HG02852 (cell line): ENCODE measurements at regions not wholly inside any gene's neighbourhood (a gene's known extent, or its start where the extent isn't known, plus 50 kb on each side); places are given as distances from the start of the nearest gene placed in this dataset.
"Not testable (repeated sequence)": the region's sequence is repeated elsewhere in the genome, so short reads cannot be mapped to it uniquely, and the experiment has no call there.

ENCODE experiments used
- ATAC-seq: cut with Tn5 transposase; IDR thresholded peaks from one replicate; pipeline ENCODE4 v1.9.1; 2021; ENCODE audit warnings: mild to moderate bottlenecking, moderate library complexity; ENCODE audit not compliant: unreplicated experiment

GRCh38 chr3:182323126-182323700, 470.1 kb upstream of the ATP11B start:
- ATAC-seq = no peak

- ATAC-seq = no peak
These were observed 469.4 kb upstream of the ATP11B start for GRCh38 chr3:182323898-182324297.

- ATAC-seq = peak; percentile 64
These were observed 467.9 kb upstream of the ATP11B start for GRCh38 chr3:182325213-182325950.

- no peak for ATAC-seq
These were observed 466.1 kb upstream of the ATP11B start for GRCh38 chr3:182327196-182327681.

- peak; percentile 79 for ATAC-seq
These were observed 462.7 kb upstream of the ATP11B start for GRCh38 chr3:182330646-182331045.

- ATAC-seq = no peak
These were observed 462.0 kb upstream of the ATP11B start for GRCh38 chr3:182331341-182331740.

GRCh38 chr3:182342252-182342651, 451.1 kb upstream of the ATP11B start:
- ATAC-seq = no peak

- not testable (repeated sequence) for ATAC-seq
These were observed 449.3 kb upstream of the ATP11B start for GRCh38 chr3:182344026-182344425.

- ATAC-seq = no peak
These were observed 444.3 kb upstream of the ATP11B start for GRCh38 chr3:182349051-182349450.

- no peak for ATAC-seq
These were observed 443.3 kb upstream of the ATP11B start for GRCh38 chr3:182349951-182350517.

- no peak for ATAC-seq
These were observed 435.4 kb upstream of the ATP11B start for GRCh38 chr3:182357928-182358327.

GRCh38 chr3:182364323-182364722, 429.0 kb upstream of the ATP11B start:
- no peak for ATAC-seq

- ATAC-seq = no peak
These were observed 428.3 kb upstream of the ATP11B start for GRCh38 chr3:182364723-182365650.

- no peak for ATAC-seq
These were observed 426.6 kb upstream of the ATP11B start for GRCh38 chr3:182366746-182367145.

- ATAC-seq = no peak
These were observed 423.4 kb upstream of the ATP11B start for GRCh38 chr3:182369861-182370260.

GRCh38 chr3:182370949-182371348, 422.4 kb upstream of the ATP11B start:
- ATAC-seq = no peak

GRCh38 chr3:182375916-182376315, 417.4 kb upstream of the ATP11B start:
- no peak for ATAC-seq

- ATAC-seq = no peak
These were observed 411.0 kb upstream of the ATP11B start for GRCh38 chr3:182382112-182382857.

GRCh38 chr3:182384221-182384620, 409.1 kb upstream of the ATP11B start:
- ATAC-seq = no peak

- no peak for ATAC-seq
These were observed 407.9 kb upstream of the ATP11B start for GRCh38 chr3:182385356-182385755.
